ENCODE measurements at regions not wholly inside any gene's neighbourhood (a gene's known extent, or its start where the extent isn't known, plus 50 kb on each side); places are given as distances from the start of the nearest gene placed in this dataset.

GRCh38 chr13:64867856-64868255 is 2362.3 kb downstream of the PCDH9 start:
- TF ChIP-seq CTCF (IDR thresholded peaks at IDR 0.05) (no peak), POLR2A (IDR thresholded peaks at IDR 0.05) (no peak), EP300 (IDR thresholded peaks at IDR 0.05) (no peak)

Measured in gastroesophageal sphincter (tissue), 3 donors.